GM18861 (cell line): ENCODE measurements at regions not wholly inside any gene's neighbourhood (a gene's known extent, or its start where the extent isn't known, plus 50 kb on each side); places are given as distances from the start of the nearest gene placed in this dataset.
"Not testable (repeated sequence)": the region's sequence is repeated elsewhere in the genome, so short reads cannot be mapped to it uniquely, and the experiment has no call there.

ENCODE experiments used
- ATAC-seq: cut with Tn5 transposase; IDR thresholded peaks from one replicate; pipeline ENCODE4 v1.9.1; 2021; ENCODE audit not compliant: unreplicated experiment

GRCh38 chr9:103237571-103238109 lies 242.5 kb downstream of the CYLC2 start:
- ATAC-seq: not testable (repeated sequence)

GRCh38 chr9:103242025-103242424 lies 246.9 kb downstream of the CYLC2 start:
- no peak for ATAC-seq

GRCh38 chr9:103242486-103242885 lies 247.4 kb downstream of the CYLC2 start:
- ATAC-seq: no peak

- no peak for ATAC-seq
Measured at GRCh38 chr9:103243553-103243952, 248.4 kb downstream of the CYLC2 start.

- ATAC-seq: no peak
Measured at GRCh38 chr9:103245369-103245768, 250.2 kb downstream of the CYLC2 start.

GRCh38 chr9:103261951-103262350 lies 266.8 kb downstream of the CYLC2 start:
- ATAC-seq: no peak

GRCh38 chr9:103266064-103266463 lies 270.9 kb downstream of the CYLC2 start:
- no peak for ATAC-seq

- ATAC-seq: no peak
Measured at GRCh38 chr9:103277240-103277639, 282.1 kb downstream of the CYLC2 start.

GRCh38 chr9:103281126-103281525 lies 286.0 kb downstream of the CYLC2 start:
- no peak for ATAC-seq

- ATAC-seq: no peak
Measured at GRCh38 chr9:103287361-103287760, 292.2 kb downstream of the CYLC2 start.

GRCh38 chr9:103296189-103296588 lies 301.1 kb downstream of the CYLC2 start:
- ATAC-seq: no peak

- ATAC-seq: no peak
Measured at GRCh38 chr9:103301051-103301450, 305.9 kb downstream of the CYLC2 start.

- ATAC-seq: no peak
Measured at GRCh38 chr9:103304797-103305196, 309.7 kb downstream of the CYLC2 start.

- no peak for ATAC-seq
Measured at GRCh38 chr9:103319979-103320378, 324.8 kb downstream of the CYLC2 start.

GRCh38 chr9:103323699-103324098 lies 328.6 kb downstream of the CYLC2 start:
- ATAC-seq: no peak

GRCh38 chr9:103335461-103335860 lies 340.3 kb downstream of the CYLC2 start:
- ATAC-seq: no peak

GRCh38 chr9:103355000-103355399 lies 359.9 kb downstream of the CYLC2 start:
- no peak for ATAC-seq

GRCh38 chr9:103357980-103358379 lies 362.8 kb downstream of the CYLC2 start:
- ATAC-seq: not testable (repeated sequence)

GRCh38 chr9:103361906-103362305 lies 366.8 kb downstream of the CYLC2 start:
- no peak for ATAC-seq

GRCh38 chr9:103362986-103363385 lies 367.9 kb downstream of the CYLC2 start:
- ATAC-seq: no peak

- ATAC-seq: no peak
Measured at GRCh38 chr9:103364753-103365152, 369.6 kb downstream of the CYLC2 start.

GRCh38 chr9:103371152-103371551 lies 376.0 kb downstream of the CYLC2 start:
- ATAC-seq: no peak

GRCh38 chr9:103372828-103373227 lies 377.7 kb downstream of the CYLC2 start:
- no peak for ATAC-seq

GRCh38 chr9:103377667-103378066 lies 382.5 kb downstream of the CYLC2 start:
- no peak for ATAC-seq
